ENCODE measurements at regions not wholly inside any gene's neighbourhood (a gene's known extent, or its start where the extent isn't known, plus 50 kb on each side); places are given as distances from the start of the nearest gene placed in this dataset.

- DNase-seq (ENCODE audit: low read depth in 2 of 2) = no peak
- H3K4me3 ChIP-seq (replicated peaks in 1 of 2; ENCODE audit: low read depth in 2 of 2, low read length in 2 of 2) = no peak overlapping the region
- TF ChIP-seq, protein P1, sequence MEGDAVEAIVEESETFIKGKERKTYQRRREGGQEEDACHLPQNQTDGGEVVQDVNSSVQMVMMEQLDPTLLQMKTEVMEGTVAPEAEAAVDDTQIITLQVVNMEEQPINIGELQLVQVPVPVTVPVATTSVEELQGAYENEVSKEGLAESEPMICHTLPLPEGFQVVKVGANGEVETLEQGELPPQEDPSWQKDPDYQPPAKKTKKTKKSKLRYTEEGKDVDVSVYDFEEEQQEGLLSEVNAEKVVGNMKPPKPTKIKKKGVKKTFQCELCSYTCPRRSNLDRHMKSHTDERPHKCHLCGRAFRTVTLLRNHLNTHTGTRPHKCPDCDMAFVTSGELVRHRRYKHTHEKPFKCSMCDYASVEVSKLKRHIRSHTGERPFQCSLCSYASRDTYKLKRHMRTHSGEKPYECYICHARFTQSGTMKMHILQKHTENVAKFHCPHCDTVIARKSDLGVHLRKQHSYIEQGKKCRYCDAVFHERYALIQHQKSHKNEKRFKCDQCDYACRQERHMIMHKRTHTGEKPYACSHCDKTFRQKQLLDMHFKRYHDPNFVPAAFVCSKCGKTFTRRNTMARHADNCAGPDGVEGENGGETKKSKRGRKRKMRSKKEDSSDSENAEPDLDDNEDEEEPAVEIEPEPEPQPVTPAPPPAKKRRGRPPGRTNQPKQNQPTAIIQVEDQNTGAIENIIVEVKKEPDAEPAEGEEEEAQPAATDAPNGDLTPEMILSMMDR (IDR thresholded peaks at IDR 0.05; ENCODE audit: low read depth, low read length) = no peak
These were observed 1034.0 kb upstream of the TMEM132C start for GRCh38 chr12:127233016-127233415.

DNA sequence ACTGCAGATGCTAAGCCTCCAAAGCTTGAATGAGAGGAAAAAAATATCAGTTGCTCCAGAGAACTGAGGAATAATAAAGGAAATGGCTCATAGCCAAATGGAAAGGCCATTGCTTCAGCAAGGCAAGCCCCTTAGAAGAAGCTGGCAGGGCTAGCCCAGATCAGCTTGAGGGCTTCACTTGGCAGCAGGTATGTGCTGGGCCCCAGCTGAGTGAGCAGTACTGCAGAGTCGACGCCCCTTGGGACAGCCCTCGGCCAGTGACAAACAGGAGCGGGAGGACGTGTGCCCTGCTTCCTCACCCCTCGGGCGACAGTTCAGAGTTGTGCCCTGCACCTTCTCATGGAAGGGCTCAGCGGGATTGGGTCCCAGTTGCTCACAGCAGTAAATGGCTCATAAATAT lies 1031.2 kb upstream of the TMEM132C start:
- TF ChIP-seq, protein P1 (IDR thresholded peaks at IDR 0.05; ENCODE audit: low read depth, low read length) = no peak
- DNase-seq (ENCODE audit: low read depth in 2 of 2) = no peak
- no peak overlapping the region for H3K4me3 ChIP-seq (replicated peaks in 1 of 2; ENCODE audit: low read depth in 2 of 2, low read length in 2 of 2)

GRCh38 chr12:127236491-127236890 lies 1030.5 kb upstream of the TMEM132C start:
- no peak for DNase-seq (ENCODE audit: low read depth in 2 of 2)
- TF ChIP-seq, protein P1 (IDR thresholded peaks at IDR 0.05; ENCODE audit: low read depth, low read length) = no peak
- no peak overlapping the region for H3K4me3 ChIP-seq (replicated peaks in 1 of 2; ENCODE audit: low read depth in 2 of 2, low read length in 2 of 2)

DNA sequence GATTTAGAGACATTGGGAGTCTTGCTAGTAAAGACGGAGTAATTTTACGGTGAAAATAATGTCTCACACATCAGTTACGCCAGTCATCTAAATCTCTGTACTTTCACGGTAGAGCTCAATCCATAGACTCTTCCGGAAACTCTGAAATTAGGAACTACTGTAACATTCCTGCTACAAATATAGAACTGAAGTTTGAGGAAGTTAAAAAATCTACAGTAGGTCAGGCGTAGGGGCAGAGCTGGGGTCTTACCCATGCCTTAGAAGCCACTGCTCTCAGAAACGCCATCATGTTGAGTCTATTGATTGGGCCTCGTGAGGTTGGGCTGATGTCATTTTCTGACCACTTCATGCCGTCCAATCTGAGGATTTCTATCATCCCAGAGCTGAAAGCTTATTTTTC lies 1029.8 kb upstream of the TMEM132C start:
- TF ChIP-seq, protein P1 (IDR thresholded peaks at IDR 0.05; ENCODE audit: low read depth, low read length) = no peak
- no peak for DNase-seq (ENCODE audit: low read depth in 2 of 2)

DNA sequence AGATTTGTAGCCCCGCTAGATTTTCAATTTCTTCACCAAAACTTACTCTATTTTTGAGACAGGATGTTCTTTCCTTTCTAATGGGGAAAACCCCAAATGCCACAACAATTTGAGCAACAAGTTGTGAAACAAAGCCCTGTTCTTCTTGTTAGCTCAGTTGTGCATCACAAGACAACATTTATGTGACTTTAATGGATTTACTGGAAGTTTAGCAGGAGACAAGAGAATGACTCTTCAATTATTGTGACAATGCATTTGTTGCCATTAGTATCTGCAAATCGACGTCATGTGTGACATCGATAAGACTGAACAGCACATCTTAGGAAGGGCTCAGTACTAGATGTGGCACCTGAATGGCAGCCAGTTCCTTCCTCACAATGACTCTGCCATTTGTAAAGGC lies 1028.9 kb upstream of the TMEM132C start:
- peak in 1 of 2 donors; percentile 89 for DNase-seq (ENCODE audit: low read depth in 2 of 2)
- no peak overlapping the region for H3K4me3 ChIP-seq (replicated peaks in 1 of 2; ENCODE audit: low read depth in 2 of 2, low read length in 2 of 2)
- TF ChIP-seq, protein P1 (IDR thresholded peaks at IDR 0.05; ENCODE audit: low read depth, low read length) = no peak

More for the DNA sequence above, 1029.8 kb upstream of the TMEM132C start:
- H3K4me3 ChIP-seq (replicated peaks in 1 of 2; ENCODE audit: low read depth in 2 of 2, low read length in 2 of 2) = no peak overlapping the region

GRCh38 chr12:127239781-127240180 lies 1027.2 kb upstream of the TMEM132C start:
- no peak overlapping the region for H3K4me3 ChIP-seq (replicated peaks in 1 of 2; ENCODE audit: low read depth in 2 of 2, low read length in 2 of 2)
- TF ChIP-seq, protein P1 (IDR thresholded peaks at IDR 0.05; ENCODE audit: low read depth, low read length) = no peak
- peak in 1 of 2 donors; percentile 66 for DNase-seq (ENCODE audit: low read depth in 2 of 2)

- DNase-seq (ENCODE audit: low read depth in 2 of 2) = no peak
- TF ChIP-seq, protein P1 (IDR thresholded peaks at IDR 0.05; ENCODE audit: low read depth, low read length) = no peak
- no peak overlapping the region for H3K4me3 ChIP-seq (replicated peaks in 1 of 2; ENCODE audit: low read depth in 2 of 2, low read length in 2 of 2)
These were observed 1026.6 kb upstream of the TMEM132C start for GRCh38 chr12:127240249-127240929.

Data from cardiac fibroblast (primary cell).